ELR (cell line): ENCODE measurements at regions not wholly inside any gene's neighbourhood (a gene's known extent, or its start where the extent isn't known, plus 50 kb on each side); places are given as distances from the start of the nearest gene placed in this dataset.

Experiments used
- DNase-seq: peaks from one replicate; pipeline ENCODE4 v3.0.0-alpha.2; 2015; ENCODE audit warnings: low read depth

GRCh38 chr7:86947929-86948328 lies 111.5 kb downstream of the ELAPOR2 start:
- no peak for DNase-seq

GRCh38 chr7:86943447-86943846 lies 116.0 kb downstream of the ELAPOR2 start:
- no peak for DNase-seq

GRCh38 chr7:86942995-86943394 lies 116.5 kb downstream of the ELAPOR2 start:
- no peak for DNase-seq

DNA sequence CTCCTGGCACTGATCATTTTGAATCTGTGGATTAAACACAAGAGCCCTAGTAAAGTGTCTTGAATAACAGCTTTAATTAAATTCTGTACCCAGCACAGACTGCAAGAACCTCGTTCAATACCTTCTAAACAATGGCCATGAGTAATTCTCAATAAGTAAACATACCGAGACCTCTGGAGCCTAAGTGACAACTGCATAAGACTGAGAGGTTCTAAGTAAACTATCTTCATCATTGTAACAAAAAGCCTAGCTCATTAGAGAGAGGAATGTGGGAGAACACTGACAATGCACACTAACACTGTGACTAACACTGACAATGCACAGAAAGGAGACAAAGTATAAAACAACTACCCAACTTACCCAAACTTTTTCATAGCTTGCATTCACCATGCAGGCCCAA lies 117.4 kb downstream of the ELAPOR2 start:
- DNase-seq, result no peak

DNA sequence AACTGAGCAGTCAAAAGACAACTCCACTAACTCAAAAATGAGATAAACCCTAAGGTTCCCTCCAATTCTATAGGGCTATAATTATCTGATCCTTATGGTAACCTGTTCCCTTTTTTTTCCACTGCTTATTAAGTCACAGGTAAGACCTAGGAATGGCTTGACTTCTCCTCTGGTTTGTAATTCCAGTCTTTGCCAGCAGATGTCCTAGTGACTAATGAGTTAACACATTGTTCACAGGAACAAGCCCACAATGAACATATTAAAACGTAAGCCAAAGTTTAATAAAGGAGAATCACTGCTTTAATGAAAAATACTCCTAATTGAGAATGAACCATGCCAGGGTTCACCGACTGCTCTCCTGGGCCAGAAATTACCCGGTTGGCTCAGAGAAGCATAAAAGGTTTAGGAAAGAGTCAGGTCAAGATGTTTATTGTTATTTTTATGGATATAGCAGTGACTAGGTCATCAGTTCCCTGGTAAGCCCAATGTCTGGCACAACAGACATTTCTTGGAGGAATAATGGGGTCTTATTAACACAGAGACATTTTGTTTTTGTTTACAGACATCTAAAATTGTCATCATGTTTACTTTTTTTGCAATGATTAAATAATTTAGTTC lies 120.1 kb downstream of the ELAPOR2 start:
- DNase-seq, result peak; percentile 65

GRCh38 chr7:86937363-86937878 lies 122.0 kb downstream of the ELAPOR2 start:
- no peak for DNase-seq

GRCh38 chr7:86933295-86933845 lies 126.1 kb downstream of the ELAPOR2 start:
- no peak for DNase-seq

GRCh38 chr7:86932038-86932512 lies 127.4 kb downstream of the ELAPOR2 start:
- DNase-seq, result peak; percentile 25

GRCh38 chr7:86931439-86931838 lies 128.0 kb downstream of the ELAPOR2 start:
- DNase-seq, result no peak

DNA sequence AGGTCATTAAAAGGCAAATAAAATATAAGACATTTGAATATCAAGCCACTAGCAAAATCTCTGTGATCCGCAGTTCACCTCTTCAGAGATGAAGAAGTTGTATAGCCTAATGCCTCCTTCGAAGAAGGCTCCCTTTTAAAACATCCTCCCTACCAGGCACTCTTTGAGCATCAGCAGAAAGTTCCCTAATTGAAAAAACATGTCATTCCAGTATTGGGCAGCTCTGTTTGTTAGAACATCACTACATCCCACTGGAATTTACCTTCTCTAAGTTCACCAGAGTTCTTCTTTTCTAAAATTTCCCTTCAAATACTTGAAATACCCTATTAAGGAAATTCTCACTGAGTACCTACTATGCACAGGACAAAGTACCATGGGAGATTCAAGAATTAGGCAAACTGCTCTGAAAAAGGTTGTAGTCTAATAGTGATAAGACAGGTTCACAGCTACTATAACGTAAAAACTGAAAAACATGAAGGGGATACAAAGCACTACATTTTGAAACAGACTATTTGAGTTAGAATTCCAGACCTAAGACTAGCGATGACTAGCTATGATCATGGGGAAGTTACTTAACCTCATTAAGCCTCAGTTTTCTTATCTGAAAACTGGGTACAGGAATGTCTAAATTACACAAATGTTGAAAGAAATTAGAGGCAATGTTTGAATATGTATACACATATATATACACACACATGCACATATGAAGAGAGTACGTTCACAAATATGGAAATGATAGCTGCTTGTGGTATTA lies 128.7 kb downstream of the ELAPOR2 start:
- no peak for DNase-seq

DNA sequence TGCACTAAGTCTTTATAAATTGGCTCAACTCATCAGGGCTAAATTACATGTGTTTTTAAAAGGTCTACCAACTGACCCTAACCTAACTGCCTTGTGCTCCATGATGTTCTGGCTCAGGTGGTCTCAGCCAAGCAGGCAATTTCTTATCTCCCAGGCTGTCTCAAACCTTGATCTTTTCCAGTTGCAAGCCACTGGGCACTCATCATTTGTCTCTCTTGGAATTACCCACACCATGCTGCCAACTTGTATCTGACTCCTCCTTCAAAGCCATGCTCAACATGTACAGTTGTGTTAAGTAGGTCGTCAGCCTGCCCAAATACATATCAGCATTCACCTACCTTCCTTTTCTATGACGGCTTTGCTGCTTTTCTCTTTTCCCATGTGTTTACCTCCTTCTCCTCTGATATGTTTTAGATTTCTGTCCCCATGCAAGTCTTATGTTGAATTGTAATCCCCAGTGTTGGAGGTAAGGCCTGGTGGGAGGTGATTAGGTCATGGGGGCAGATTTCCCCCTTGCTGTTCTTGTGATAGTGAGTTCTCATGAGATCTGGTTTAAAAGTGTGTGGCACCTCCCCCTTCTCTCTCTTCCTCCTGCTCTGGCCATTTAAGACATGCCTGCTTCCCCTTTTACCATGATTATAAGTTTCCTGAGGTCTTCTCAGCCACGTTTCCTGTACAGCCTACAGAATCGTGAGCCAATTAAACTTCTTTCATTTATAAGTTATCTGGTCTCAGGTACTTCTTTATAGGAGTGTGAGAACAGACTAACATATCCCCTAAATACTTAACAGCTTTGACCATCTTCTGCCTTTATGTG lies 130.0 kb downstream of the ELAPOR2 start:
- no peak for DNase-seq

DNA sequence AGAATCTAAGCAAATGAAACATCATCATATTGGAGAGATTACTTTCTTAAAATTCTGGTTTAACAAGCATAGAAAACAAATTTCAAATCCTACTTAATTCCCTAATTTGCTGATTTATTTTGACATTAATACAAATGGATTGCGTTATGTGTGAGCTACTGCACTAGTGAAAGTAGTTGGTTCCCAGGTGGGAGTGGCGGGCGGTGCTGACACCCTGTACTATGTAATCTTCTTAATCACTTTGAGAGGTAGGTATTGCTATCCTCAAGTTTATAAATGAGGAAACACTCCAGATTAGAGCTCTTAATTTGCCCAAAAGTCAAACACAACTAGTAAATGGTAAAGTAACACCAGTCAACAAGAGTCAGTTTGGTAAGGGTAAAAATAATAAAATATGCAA lies 131.1 kb downstream of the ELAPOR2 start:
- DNase-seq, result no peak

DNA sequence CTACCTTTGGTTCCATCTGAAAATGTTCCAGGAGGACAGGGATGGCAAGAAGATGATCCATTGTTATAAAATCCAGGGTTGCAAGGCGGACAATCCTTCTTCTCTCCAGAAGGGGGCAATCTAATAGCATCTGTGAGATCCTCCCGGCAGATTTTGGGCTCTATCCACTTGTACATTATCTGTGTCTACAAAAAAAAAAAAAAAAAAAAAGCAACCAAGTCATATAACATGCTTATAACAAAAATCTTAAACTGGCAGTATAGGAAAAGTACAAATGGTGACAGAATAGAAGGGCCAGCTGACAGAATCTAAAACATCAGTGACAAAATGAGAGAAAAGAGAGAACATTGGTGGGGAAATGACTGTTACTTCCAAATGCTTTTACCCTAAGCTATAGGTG lies 132.7 kb downstream of the ELAPOR2 start:
- peak; percentile 53 for DNase-seq

DNA sequence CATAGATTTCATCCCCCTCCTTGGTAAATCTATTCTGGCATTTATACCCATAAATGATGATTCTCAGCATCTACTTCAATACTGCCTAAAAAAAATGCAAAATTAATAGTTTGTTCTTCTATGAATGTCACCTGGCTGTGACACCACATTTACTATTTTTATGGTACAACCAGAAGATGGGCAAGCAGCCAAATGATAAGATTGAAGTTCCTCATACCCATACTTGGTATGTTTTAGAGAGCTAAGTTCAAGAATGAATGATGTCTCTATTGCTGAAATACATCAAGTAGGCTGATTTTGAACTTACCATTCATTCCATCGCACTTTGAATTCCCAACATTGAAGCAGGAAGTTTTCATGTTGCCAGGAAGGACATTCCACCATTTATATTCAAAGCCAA lies 134.2 kb downstream of the ELAPOR2 start:
- DNase-seq, result no peak

- no peak for DNase-seq
These were observed 135.9 kb downstream of the ELAPOR2 start for GRCh38 chr7:86923527-86923926.

DNA sequence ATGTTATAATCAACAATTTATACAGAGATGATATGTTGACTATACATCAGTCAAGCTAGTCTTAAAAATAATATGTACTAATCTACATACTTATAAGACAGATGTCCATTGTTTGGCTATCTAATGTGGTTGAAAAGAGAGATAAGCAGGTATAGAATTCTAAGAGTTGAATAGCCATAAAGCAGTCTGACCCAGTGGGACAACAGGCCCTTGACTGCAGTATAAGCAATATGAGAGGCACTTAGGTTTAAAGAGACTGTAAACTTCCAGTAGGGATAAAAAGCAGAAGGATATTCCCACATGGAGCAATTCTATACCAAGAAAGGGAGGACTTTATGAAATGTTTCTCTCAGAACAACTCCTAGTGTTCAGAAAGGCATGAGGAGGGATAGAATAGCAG lies 139.3 kb downstream of the ELAPOR2 start:
- no peak for DNase-seq

GRCh38 chr7:86918245-86918644 lies 141.2 kb downstream of the ELAPOR2 start:
- DNase-seq, result no peak

GRCh38 chr7:86916277-86916825 lies 143.1 kb downstream of the ELAPOR2 start:
- DNase-seq, result no peak

- peak; percentile 32 for DNase-seq
These were observed 144.9 kb downstream of the ELAPOR2 start for GRCh38 chr7:86914551-86914950.
